ENCODE measurements at regions not wholly inside any gene's neighbourhood (a gene's known extent, or its start where the extent isn't known, plus 50 kb on each side); places are given as distances from the start of the nearest gene placed in this dataset.

GRCh38 chr17:56099649-56100048 lies 53.6 kb upstream of the ANKFN1 start:
- no peak for TF ChIP-seq EZH2 (IDR thresholded peaks at IDR 0.05)
- no peak for TF ChIP-seq POLR2AphosphoS5 (IDR thresholded peaks at IDR 0.05; ENCODE audit: borderline replicate concordance, low read depth, low read length)
- no peak for TF ChIP-seq FOXP2 (optimal IDR thresholded peaks at IDR 0.05; ENCODE audit: control extremely low read depth, extremely low read length, insufficient read depth)
